Liver (tissue), 8 donors: ENCODE measurements at regions not wholly inside any gene's neighbourhood (a gene's known extent, or its start where the extent isn't known, plus 50 kb on each side); places are given as distances from the start of the nearest gene placed in this dataset.
A peak's percentile ranks its signal among the peaks of the same experiment; 100 is the strongest.

Source experiments
- DNase-seq: peaks from one replicate; pipeline ENCODE4 v3.0.0-alpha.2; 2017; ENCODE audit warnings: low spot score
- H3K27ac ChIP-seq, 2 donors: one replicate each; pipeline ENCODE4 v1.7.0; 2013; ENCODE audit warnings: inconsistent platforms in 2 of 2, low read length in 2 of 2, control low read depth in 1 of 2, low read depth in 1 of 2, mild to moderate bottlenecking in 1 of 2
- H3K27me3 ChIP-seq, 4 donors: one replicate each; pipeline versions ENCODE4 v1.6.1 to v1.7.0; 2013; ENCODE audit warnings: low read length in 3 of 4, inconsistent platforms in 1 of 4, mild to moderate bottlenecking in 1 of 4, moderate library complexity in 1 of 4; ENCODE audit not compliant: control insufficient read depth in 4 of 4, insufficient read depth in 4 of 4
- H3K36me3 ChIP-seq, 4 donors: one replicate each; pipeline versions ENCODE4 v1.6.1 to v1.7.0; 2013; ENCODE audit warnings: low read length in 3 of 4, mild to moderate bottlenecking in 3 of 4, low read depth in 1 of 4, moderate library complexity in 1 of 4; ENCODE audit not compliant: control insufficient read depth in 4 of 4, insufficient read depth in 3 of 4
- H3K4me1 ChIP-seq, 4 donors: one replicate each; pipeline versions ENCODE4 v1.6.1 to v1.7.0; 2013; ENCODE audit warnings: low read length in 3 of 4, mild to moderate bottlenecking in 3 of 4, moderate library complexity in 1 of 4; ENCODE audit not compliant: control insufficient read depth in 4 of 4, insufficient read depth in 4 of 4
- H3K4me3 ChIP-seq, 3 donors: one replicate each; pipeline versions ENCODE4 v1.6.1 to v1.7.0; 2013; ENCODE audit warnings: low read length in 3 of 3, control low read depth in 1 of 3, low read depth in 1 of 3, mild to moderate bottlenecking in 1 of 3
- H3K9ac ChIP-seq, 2 donors: one replicate each; pipeline ENCODE4 v1.7.0; 2013; ENCODE audit warnings: low read length in 2 of 2, mild to moderate bottlenecking in 2 of 2, moderate library complexity in 2 of 2, control low read depth in 1 of 2, low read depth in 1 of 2
- H3K9me3 ChIP-seq, 4 donors: one replicate each; pipeline versions ENCODE4 v1.6.1 to v1.7.0; 2013; ENCODE audit warnings: low read length in 3 of 4; ENCODE audit not compliant: control insufficient read depth in 4 of 4
- ATF3 ChIP-seq: IDR thresholded peaks from 2 replicates; pipeline ENCODE4 v1.6.1; 2016; ENCODE audit warnings: antibody characterized with exemption
- CTCF ChIP-seq: fragments of 150-350 bp; IDR thresholded peaks from 2 replicates; pipeline ENCODE4 v1.5.1; 2017; ENCODE audit warnings: improper control_type of control experiment, low read depth, low read length; ENCODE audit not compliant: missing input control
- EGR1 ChIP-seq, 2 donors: IDR thresholded peaks; 2 replicates each; pipeline ENCODE4 v1.6.1; 2016 to 2018; ENCODE audit warnings: antibody characterized with exemption in 2 of 2, low read depth in 2 of 2
- FOXA1 ChIP-seq: IDR thresholded peaks from 2 replicates; pipeline ENCODE4 v1.6.1; 2016; ENCODE audit warnings: antibody characterized with exemption
- FOXA2 ChIP-seq: IDR thresholded peaks from 2 replicates; pipeline ENCODE4 v1.6.1; 2016; ENCODE audit warnings: antibody characterized with exemption
- GABPA ChIP-seq, 2 donors: IDR thresholded peaks in 1 of 2; conservative IDR thresholded peaks in 1 of 2; 2 replicates each; pipeline ENCODE4 v1.6.1; 2016; ENCODE audit warnings: antibody characterized with exemption in 2 of 2, mild to moderate bottlenecking in 1 of 2, moderate library complexity in 1 of 2
- HNF4A ChIP-seq, 2 donors: conservative IDR thresholded peaks; 2 replicates each; pipeline ENCODE4 v1.6.1; 2016; ENCODE audit warnings: antibody characterized with exemption in 2 of 2, mild to moderate bottlenecking in 2 of 2
- HNF4G ChIP-seq: IDR thresholded peaks from 2 replicates; pipeline ENCODE4 v1.6.1; 2016; ENCODE audit warnings: antibody characterized with exemption
- JUND ChIP-seq, 2 donors: IDR thresholded peaks; 2 replicates each; pipeline ENCODE4 v1.6.1; 2016; ENCODE audit warnings: antibody characterized with exemption in 2 of 2
- MAX ChIP-seq: IDR thresholded peaks from 2 replicates; pipeline ENCODE4 v1.6.1; 2016; ENCODE audit warnings: antibody characterized with exemption
- NR2F2 ChIP-seq: IDR thresholded peaks from 2 replicates; pipeline ENCODE4 v1.6.1; 2016; ENCODE audit warnings: antibody characterized with exemption
- RAD21 ChIP-seq, 2 donors: IDR thresholded peaks; 2 replicates each; pipeline ENCODE4 v1.6.1; 2016; ENCODE audit warnings: antibody characterized with exemption in 2 of 2, mild to moderate bottlenecking in 2 of 2
- REST ChIP-seq: IDR thresholded peaks from 2 replicates; pipeline ENCODE4 v1.6.1; 2016; ENCODE audit warnings: antibody characterized with exemption, mild to moderate bottlenecking
- RXRA ChIP-seq, 2 donors: IDR thresholded peaks; 2 replicates each; pipeline ENCODE4 v1.6.1; 2017 to 2018; ENCODE audit warnings: antibody characterized with exemption in 2 of 2, mild to moderate bottlenecking in 1 of 2
- SP1 ChIP-seq: IDR thresholded peaks from 2 replicates; pipeline ENCODE4 v1.6.1; 2018; ENCODE audit warnings: antibody characterized with exemption, mild to moderate bottlenecking
- TAF1 ChIP-seq: conservative IDR thresholded peaks from 2 replicates; pipeline ENCODE4 v1.6.1; 2016; ENCODE audit warnings: antibody characterized with exemption, mild to moderate bottlenecking
- YY1 ChIP-seq: IDR thresholded peaks from 2 replicates; pipeline ENCODE4 v1.6.1; 2016; ENCODE audit warnings: antibody characterized with exemption, mild to moderate bottlenecking
- ZBTB33 ChIP-seq: IDR thresholded peaks from 2 replicates; pipeline ENCODE4 v1.6.1; 2016; ENCODE audit warnings: antibody characterized with exemption
- WGBS: extraction: QIAGEN DNeasy Blood & Tissue Kit; methylation state at CpG from one replicate; pipeline ENCODE4 v1.1.7; 2013; 5-methylcytosine and 5-hydroxymethylcytosine counted together
- donor health status: healthy.
- donor health status: healthy.
- donor health status: healthy.
- donor health status: healthy.
- donor health status: healthy.

GRCh38 chr7:80078159-80078731, 56.4 kb upstream of the GNAI1 start:
- Histone ChIP-seq H3K36me3 (no peaks in the 10 kb centered on the region), H3K4me1 (peaks cover 0 to 7% (median 0%) of the 10 kb centered on the region in 4 donors), H3K4me3 (peak overlapping the region; percentile 60 to 74 (median 62)), H3K27ac (no peak overlapping the region), H3K9me3 (no peaks in the 10 kb centered on the region), H3K27me3 (no peaks in the 10 kb centered on the region), H3K9ac (no peak overlapping the region)
- WGBS: 6% methylated on average over 5 of the region's 5 CpGs
- no peak for TF ChIP-seq RXRA (IDR thresholded peaks at IDR 0.05)
- TF ChIP-seq FOXA2: peak; percentile 54
- TF ChIP-seq JUND (IDR thresholded peaks at IDR 0.05): no peak
- TF ChIP-seq ZBTB33: no peak
- no peak for TF ChIP-seq ATF3
- peak; percentile 79 for TF ChIP-seq YY1
- no peak for DNase-seq

DNA sequence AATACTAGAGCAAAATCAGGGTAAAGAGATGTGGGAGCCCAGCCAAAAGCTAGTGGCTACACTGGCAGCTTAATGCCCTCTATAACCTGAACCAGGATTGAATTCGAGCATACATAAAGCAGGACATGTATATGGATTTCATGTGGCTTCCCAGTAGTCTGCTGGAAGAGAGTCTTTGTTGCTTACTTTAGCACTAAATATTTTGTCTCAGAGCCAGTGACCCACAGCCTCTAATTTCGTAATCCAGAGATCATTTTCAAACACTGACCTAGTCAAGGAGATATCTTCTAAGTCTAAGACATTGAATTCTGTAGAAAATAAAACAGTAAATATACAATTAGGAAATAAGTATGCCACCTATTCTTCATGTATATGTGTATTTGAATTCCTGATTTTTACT, 64.2 kb upstream of the GNAI1 start:
- Histone ChIP-seq H3K4me1 (peaks cover 0 to 3% (median 0%) of the 10 kb centered on the region in 4 donors), H3K9ac (no peak overlapping the region), H3K36me3 (no peaks in the 10 kb centered on the region), H3K4me3 (no peak overlapping the region), H3K27me3 (no peaks in the 10 kb centered on the region), H3K27ac (no peak overlapping the region), H3K9me3 (no peaks in the 10 kb centered on the region)
- 25% methylated on average over 2 of the region's 2 CpGs for WGBS
- no peak for DNase-seq
- TF ChIP-seq HNF4G: no peak
- TF ChIP-seq RAD21 (IDR thresholded peaks at IDR 0.05): no peak
- no peak for TF ChIP-seq FOXA2
- TF ChIP-seq RXRA (IDR thresholded peaks at IDR 0.05): no peak
- no peak for TF ChIP-seq REST
- no peak for TF ChIP-seq ZBTB33
- TF ChIP-seq FOXA1: no peak
- TF ChIP-seq SP1: no peak
- no peak for TF ChIP-seq CTCF
- TF ChIP-seq EGR1 (IDR thresholded peaks at IDR 0.05; ENCODE audit: low read depth in 2 of 2): no peak
- TF ChIP-seq JUND (IDR thresholded peaks at IDR 0.05): no peak
- no peak for TF ChIP-seq GABPA (IDR thresholded peaks at IDR 0.05 in 1 of 2, conservative IDR thresholded peaks at IDR 0.05 in 1 of 2)
- no peak for TF ChIP-seq TAF1
- no peak for TF ChIP-seq ATF3
- TF ChIP-seq HNF4A (conservative IDR thresholded peaks at IDR 0.05): no peak
- TF ChIP-seq YY1: no peak
- no peak for TF ChIP-seq NR2F2
- no peak for TF ChIP-seq MAX
